ENCODE measurements at regions not wholly inside any gene's neighbourhood (a gene's known extent, or its start where the extent isn't known, plus 50 kb on each side); places are given as distances from the start of the nearest gene placed in this dataset.

DNA sequence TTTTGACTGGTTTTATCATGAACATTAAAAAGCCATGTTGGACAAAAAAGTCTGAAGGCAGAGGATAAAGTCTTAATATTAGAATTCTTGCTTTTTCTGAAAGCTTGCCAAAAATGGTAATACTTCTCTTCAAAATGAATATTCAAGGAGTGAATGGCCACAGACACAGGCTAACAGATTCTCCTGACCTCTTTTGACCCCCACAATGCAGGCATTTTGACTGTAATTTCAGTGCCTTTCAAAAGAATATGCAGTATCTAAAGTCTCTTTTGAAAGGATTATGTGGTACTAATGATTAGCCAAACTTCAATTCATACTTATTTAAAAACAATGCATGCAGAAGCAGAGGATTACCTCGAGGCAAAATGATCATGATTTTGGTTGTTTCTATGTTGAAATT is 557.8 kb upstream of the GCFC2 start:
- TF ChIP-seq, protein P1, sequence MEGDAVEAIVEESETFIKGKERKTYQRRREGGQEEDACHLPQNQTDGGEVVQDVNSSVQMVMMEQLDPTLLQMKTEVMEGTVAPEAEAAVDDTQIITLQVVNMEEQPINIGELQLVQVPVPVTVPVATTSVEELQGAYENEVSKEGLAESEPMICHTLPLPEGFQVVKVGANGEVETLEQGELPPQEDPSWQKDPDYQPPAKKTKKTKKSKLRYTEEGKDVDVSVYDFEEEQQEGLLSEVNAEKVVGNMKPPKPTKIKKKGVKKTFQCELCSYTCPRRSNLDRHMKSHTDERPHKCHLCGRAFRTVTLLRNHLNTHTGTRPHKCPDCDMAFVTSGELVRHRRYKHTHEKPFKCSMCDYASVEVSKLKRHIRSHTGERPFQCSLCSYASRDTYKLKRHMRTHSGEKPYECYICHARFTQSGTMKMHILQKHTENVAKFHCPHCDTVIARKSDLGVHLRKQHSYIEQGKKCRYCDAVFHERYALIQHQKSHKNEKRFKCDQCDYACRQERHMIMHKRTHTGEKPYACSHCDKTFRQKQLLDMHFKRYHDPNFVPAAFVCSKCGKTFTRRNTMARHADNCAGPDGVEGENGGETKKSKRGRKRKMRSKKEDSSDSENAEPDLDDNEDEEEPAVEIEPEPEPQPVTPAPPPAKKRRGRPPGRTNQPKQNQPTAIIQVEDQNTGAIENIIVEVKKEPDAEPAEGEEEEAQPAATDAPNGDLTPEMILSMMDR (conservative IDR thresholded peaks at IDR 0.05; ENCODE audit: control insufficient read depth, insufficient read depth, low read depth, low read length): no peak
- no peak for DNase-seq (ENCODE audit: low read depth)
- no peak overlapping the region for H3K4me3 ChIP-seq (ENCODE audit: control insufficient read depth, low read depth, low read length)

DNA sequence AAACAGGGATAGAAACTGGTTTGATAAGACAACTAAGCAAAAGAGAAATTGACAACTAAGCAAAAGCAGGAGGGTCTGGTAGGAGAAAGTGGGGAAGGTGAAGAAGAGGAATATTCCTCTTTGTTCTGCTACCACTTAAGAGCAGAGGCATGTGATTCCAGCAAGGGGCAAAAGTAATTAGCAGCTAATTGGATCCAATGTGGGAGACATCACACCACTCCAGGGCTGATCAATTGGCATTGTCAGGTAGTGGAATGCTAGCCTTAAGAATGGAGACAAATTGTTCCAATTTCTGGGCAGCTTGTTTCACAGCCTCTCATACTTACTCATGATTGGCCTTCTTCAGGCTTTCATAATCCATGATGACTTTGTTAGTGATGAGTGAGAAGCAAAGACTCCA is 547.1 kb upstream of the GCFC2 start:
- no peak overlapping the region for H3K4me3 ChIP-seq (ENCODE audit: control insufficient read depth, low read depth, low read length)
- TF ChIP-seq, protein P1 (conservative IDR thresholded peaks at IDR 0.05; ENCODE audit: control insufficient read depth, insufficient read depth, low read depth, low read length): no peak
- no peak for DNase-seq (ENCODE audit: low read depth)

DNA sequence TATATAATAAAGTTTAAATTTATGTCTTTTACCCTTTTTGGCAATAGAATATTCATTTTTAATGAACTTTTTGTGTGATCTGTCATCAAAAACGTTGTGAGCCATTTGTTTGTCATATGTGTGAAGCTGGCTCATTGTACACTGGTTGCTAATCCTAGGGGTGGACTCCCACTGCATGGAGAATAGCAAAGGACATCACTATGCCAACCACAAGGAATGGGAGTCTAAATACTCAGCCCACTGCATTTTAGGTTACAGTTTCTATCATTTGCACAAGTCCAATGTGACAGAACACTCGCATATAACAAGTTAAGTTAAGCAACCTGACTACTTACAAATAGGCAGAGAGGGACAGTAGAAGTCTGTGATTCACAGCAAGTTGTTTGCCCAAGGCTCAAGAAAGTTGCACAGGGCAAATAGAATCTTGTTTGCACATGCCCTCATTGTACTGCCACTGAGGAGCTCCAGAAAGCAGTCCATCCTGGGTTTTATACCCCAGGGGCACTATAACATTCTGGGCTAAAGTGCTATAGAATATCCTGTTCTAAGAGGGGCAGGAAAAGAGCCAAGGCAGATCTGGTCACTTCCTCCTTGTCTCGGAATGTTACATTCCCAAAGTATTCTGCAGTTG is 545.9 kb upstream of the GCFC2 start:
- H3K4me3 ChIP-seq (ENCODE audit: control insufficient read depth, low read depth, low read length): no peak overlapping the region
- TF ChIP-seq, protein P1 (conservative IDR thresholded peaks at IDR 0.05; ENCODE audit: control insufficient read depth, insufficient read depth, low read depth, low read length): no peak
- no peak for DNase-seq (ENCODE audit: low read depth)

DNA sequence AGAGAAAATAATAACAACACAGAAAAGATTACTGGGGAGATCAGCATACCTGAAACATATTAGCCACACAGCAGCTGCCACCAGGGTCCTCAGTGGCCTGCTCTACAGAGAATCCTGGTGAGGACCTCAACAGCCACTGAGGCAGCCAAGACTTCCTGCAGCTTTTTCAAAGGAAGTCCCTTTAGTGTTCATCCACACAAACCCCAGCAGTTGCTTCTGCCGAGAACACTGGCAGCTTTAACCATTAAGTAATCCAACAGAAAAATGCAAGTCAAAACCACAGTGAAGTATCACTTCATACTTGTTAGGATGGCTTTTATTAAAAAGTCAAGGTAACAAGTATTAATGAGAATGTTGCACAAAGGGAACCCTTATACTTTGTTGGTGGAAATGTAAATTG is 542.0 kb upstream of the GCFC2 start:
- TF ChIP-seq, protein P1 (conservative IDR thresholded peaks at IDR 0.05; ENCODE audit: control insufficient read depth, insufficient read depth, low read depth, low read length): no peak
- DNase-seq (ENCODE audit: low read depth): no peak
- no peak overlapping the region for H3K4me3 ChIP-seq (ENCODE audit: control insufficient read depth, low read depth, low read length)

DNA sequence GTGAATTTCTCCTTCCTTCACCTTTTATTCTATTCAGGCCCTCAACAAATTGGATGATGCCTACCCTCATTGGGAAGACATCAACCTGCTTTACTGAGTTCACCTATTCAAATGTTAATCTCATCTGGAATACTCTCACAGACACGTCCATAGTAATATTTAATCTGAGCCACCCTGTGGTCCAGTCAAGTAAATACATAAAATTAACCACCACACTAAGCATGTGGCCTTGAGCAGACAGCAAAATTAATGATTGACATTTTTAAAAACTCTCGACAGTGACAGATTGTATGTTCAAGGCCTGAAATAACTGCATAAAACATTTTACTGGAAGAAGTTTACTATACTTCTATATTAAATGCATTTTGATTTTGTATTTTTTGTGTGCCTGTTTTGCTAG is 540.6 kb upstream of the GCFC2 start:
- H3K4me3 ChIP-seq (ENCODE audit: control insufficient read depth, low read depth, low read length): no peak overlapping the region
- TF ChIP-seq, protein P1 (conservative IDR thresholded peaks at IDR 0.05; ENCODE audit: control insufficient read depth, insufficient read depth, low read depth, low read length): no peak
- DNase-seq (ENCODE audit: low read depth): no peak

DNA sequence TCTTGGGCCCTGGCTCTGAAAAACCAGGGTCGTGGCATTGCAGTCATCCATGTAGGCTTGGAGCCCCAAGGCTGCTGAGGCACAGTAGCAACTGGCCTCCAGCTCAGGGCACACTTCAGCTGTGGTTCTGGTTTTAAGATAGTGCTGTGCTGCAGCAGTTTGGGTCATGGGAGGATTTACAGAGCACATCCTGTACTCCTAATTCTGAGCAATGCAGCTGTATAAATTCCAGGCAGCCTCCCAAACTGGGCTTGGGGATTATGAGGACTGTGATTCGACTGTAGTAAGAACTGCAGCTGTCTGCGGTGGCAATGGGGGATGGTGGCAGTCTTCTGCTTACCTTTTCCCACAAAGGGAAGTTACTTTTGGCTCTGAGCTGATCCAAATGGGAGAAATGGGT is 536.3 kb upstream of the GCFC2 start:
- no peak for DNase-seq (ENCODE audit: low read depth)
- H3K4me3 ChIP-seq (ENCODE audit: control insufficient read depth, low read depth, low read length): no peak overlapping the region
- TF ChIP-seq, protein P1 (conservative IDR thresholded peaks at IDR 0.05; ENCODE audit: control insufficient read depth, insufficient read depth, low read depth, low read length): no peak

Data from fibroblast of mammary gland (primary cell).